Epithelial cell of prostate (primary cell): ENCODE measurements at regions not wholly inside any gene's neighbourhood (a gene's known extent, or its start where the extent isn't known, plus 50 kb on each side); places are given as distances from the start of the nearest gene placed in this dataset.

Experiments used
- DNase-seq: peaks from one replicate; pipeline ENCODE4 v3.0.0-alpha.2; 2011; ENCODE audit warnings: low read depth, low spot score
- H3K27ac ChIP-seq: fragments of 450-650 bp; 2 replicates; pipeline ENCODE4 v1.5.1; 2017; ENCODE audit warnings: mild to moderate bottlenecking

DNA sequence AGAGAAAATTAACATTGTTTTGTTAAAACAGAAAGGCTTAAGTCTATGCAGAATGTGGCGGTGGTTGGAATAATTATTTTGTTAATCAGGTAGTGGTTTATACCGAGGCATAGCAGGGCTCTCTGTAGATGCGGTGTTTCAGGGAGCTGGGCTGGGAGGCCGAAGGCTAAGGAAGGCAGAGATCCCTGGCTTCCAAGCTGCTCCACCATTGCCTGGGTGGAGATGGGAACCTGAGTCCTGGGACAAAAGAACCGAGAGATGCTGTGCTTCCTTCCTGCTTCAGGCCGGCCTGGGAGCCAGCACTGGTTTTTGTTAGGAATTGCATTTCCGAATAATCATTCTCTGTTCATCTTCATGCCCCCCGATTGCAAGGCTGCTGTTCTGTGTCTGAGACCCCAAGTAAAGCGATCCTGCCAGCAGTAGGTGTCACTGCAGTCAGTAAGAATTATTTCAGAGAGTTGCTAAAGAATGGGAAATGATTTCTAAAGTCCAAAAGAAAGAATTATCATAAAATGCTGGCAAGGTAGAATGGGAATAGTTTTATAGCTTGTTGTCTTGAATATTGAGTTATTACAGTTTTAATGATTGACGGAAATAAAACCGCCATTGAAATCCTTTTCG, 824.9 kb downstream of the GALR1 start:
- DNase-seq = no peak
- no peak overlapping the region for H3K27ac ChIP-seq

DNA sequence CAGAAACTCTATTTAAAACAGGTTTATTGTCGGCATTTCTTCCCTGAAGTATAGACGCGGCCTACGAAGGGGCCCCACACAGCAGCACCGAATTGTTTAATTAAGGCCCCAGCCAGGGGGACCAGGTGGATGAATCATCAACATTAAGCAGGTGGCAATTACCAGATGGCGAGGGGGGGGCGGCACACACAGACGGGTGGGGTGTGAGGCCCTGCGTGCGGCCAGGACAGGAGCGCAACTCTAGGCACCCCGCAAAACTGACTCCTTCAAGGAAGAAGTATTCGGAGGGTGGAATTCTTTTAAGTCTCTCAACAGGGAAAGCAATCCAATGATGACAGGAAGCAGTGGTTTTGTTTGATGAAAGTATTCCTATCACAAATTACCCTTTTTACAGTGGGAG, 830.4 kb downstream of the GALR1 start:
- DNase-seq = no peak
- H3K27ac ChIP-seq = no peak overlapping the region

- DNase-seq = no peak
- no peak overlapping the region for H3K27ac ChIP-seq
Measured at GRCh38 chr18:78080761-78081160, 831.1 kb downstream of the GALR1 start.

DNA sequence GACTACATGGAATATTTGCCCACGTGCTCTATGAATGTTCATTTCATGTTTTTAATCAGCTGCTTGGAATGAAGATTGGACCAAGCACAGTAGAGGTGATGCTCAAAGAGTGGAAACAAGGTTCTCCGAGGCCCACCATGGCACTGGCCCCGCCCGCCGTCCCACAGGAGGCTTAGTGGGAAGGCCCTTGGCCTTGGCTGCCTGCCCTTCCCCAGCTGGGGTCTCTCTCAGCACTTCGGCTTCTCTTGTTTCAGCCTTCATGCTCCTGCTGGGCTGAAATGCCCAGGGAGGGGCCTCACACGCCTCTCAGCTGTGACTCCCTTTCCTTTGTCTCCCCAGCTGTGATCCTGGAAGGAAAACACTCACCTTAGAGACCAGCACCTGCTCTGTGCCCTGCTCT, 833.2 kb downstream of the GALR1 start:
- no peak for DNase-seq

GRCh38 chr18:78085241-78086185, 835.9 kb downstream of the GALR1 start:
- DNase-seq = no peak
- no peak overlapping the region for H3K27ac ChIP-seq

More for the DNA sequence above, 833.2 kb downstream of the GALR1 start:
- no peak overlapping the region for H3K27ac ChIP-seq

GRCh38 chr18:78086931-78087330, 837.3 kb downstream of the GALR1 start:
- H3K27ac ChIP-seq = no peak overlapping the region
- DNase-seq = no peak

DNA sequence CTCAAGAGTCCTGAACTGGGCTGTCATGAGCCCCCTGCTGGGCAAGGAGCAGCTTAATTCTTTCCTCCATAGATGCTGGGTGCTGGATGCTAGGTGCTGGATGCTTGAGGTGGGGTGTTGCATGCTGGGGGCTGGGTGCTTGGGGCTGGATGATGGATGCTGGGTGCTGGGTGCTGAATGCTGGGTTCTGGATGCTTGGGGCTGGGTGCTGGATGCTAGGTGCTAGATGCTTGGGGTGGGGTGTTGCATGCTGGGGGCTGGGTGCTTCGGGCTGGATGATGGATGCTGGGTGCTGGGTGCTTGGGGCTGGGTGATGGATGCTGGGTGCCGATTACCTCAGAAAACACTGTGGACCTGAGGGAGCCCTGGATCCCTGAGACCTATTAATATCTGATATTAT, 837.7 kb downstream of the GALR1 start:
- no peak overlapping the region for H3K27ac ChIP-seq
- DNase-seq = no peak

GRCh38 chr18:78090584-78090983, 840.9 kb downstream of the GALR1 start:
- no peak overlapping the region for H3K27ac ChIP-seq
- DNase-seq = no peak

DNA sequence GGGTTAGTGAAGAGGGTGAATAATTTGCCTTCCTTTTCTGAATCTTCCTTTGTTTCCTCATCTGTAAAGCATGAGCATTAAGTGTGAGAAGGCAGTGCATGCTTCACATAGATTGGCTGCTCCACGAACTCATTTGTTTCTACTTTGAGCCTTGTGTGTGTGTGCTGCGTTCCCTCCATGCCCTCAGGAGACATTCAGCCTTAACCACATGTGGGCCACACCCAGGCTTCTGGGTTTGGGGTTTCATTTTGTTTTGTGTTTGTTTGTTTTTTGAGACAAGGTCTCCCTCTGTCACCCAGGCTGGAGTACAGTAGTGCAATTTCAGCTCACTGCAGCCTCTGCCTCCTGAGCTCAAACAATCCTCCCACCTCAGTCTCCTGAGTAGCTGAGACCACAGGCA, 843.3 kb downstream of the GALR1 start:
- H3K27ac ChIP-seq = no peak overlapping the region
- no peak for DNase-seq

DNA sequence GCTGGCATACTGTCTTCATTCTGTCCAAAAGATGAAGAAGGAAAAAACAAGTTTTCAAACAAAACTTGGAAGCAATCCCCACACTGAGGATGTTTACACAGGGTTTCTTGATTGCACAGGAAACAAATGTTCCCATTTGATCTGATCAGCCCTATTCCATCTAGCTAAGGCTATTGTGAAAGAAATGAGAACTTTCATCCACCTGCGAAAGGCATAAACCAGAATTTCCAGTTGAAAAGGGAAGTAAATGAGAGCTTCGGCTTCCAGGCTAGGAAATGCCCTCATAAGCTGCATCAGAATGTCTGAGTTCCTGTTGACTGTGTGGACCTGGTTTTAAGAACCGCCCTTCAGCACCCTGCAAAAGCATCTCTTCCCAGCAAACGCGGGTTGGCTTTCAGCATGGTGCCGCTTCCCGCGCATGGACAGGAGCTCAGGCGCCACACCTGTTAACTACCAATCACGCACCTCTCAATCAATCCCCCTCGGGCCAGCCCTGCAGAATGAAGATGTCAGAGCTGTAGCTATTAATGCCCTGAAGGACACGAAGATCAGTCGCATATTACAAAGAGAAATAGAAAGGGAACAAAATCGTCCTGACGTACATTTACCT, 850.4 kb downstream of the GALR1 start:
- no peak for DNase-seq
- H3K27ac ChIP-seq = no peak overlapping the region

DNA sequence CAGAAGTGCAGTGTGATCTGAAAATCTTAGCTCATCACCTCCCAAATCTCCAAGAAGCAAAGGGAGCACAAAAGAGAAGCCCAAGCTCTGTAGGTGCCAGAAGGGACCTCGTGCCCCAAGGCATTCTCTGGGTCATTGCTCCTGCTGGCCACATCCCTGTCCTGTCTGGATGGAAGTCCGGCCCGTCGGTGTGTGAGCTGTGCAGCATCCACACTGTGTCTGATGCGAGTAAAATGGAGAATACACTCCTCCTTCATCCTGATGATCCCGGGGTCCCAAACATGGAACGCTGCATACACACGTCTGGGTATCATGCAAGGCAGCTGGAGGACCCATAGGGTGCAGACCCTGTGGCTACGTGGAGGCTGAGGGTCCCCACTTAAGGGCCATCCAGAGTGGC, 851.4 kb downstream of the GALR1 start:
- DNase-seq = no peak

GRCh38 chr18:78102135-78102534, 852.5 kb downstream of the GALR1 start:
- no peak for DNase-seq
- H3K27ac ChIP-seq = no peak overlapping the region

More for the DNA sequence above, 851.4 kb downstream of the GALR1 start:
- H3K27ac ChIP-seq = no peak overlapping the region

- no peak for DNase-seq
- no peak overlapping the region for H3K27ac ChIP-seq
Measured at GRCh38 chr18:78105611-78106010, 856.0 kb downstream of the GALR1 start.

GRCh38 chr18:78106946-78107345, 857.3 kb downstream of the GALR1 start:
- no peak for DNase-seq
- no peak overlapping the region for H3K27ac ChIP-seq

DNA sequence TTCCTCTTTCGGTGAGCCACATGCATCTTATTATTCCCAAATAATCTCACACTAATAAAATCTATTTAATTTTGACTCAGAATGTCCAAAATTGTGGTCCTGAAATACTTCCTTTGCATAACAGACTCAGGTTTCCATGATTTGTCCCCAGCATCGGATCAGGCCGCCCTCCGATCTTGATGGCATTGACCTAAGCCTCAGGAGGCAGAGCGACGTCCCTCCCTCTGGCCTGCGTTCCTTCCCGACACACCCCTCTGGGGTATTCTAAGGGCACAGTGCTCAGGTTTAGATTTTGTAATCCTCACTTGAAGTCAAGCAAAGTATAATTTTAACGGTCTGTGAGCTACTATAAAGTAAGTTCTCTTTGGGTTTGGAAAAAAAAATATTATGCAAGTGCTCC, 857.7 kb downstream of the GALR1 start:
- H3K27ac ChIP-seq = no peak overlapping the region
- DNase-seq = no peak

DNA sequence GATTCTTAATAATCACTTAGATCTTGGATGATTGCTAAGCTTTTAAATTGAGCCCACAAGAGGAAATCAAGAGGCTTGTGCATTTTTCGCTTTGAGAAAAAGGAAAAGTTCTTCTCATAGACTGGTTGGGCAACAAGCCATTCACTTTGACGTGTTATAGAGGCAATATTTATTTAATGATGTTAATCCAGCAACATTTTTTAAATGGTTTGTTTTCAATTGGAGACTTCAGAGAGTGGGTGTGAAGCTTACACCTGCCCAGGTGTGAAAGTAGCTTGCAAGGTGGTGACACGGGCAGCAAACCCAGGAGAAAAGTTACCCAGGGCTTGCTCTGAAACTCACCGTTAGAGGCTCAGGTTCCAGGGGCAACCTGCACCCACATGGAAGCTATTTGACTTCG, 858.9 kb downstream of the GALR1 start:
- no peak for DNase-seq
- H3K27ac ChIP-seq = no peak overlapping the region

- H3K27ac ChIP-seq = no peak overlapping the region
- no peak for DNase-seq
Measured at GRCh38 chr18:78113136-78113939, 863.7 kb downstream of the GALR1 start.

DNA sequence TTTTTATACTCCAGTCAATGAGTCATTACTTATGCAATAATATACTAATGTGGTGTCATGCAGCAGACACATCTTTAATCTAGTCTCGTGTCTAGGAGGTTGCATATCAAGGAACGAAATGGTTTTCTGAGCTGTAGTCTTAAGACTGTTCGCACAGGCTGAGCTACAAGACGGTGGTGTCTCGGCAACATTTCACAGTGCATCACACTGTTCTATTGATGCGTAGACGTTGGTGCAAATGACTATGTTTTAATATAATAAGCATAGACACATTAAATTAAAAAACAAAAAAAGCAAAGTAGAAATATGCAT, 864.2 kb downstream of the GALR1 start:
- no peak overlapping the region for H3K27ac ChIP-seq
- DNase-seq = no peak

DNA sequence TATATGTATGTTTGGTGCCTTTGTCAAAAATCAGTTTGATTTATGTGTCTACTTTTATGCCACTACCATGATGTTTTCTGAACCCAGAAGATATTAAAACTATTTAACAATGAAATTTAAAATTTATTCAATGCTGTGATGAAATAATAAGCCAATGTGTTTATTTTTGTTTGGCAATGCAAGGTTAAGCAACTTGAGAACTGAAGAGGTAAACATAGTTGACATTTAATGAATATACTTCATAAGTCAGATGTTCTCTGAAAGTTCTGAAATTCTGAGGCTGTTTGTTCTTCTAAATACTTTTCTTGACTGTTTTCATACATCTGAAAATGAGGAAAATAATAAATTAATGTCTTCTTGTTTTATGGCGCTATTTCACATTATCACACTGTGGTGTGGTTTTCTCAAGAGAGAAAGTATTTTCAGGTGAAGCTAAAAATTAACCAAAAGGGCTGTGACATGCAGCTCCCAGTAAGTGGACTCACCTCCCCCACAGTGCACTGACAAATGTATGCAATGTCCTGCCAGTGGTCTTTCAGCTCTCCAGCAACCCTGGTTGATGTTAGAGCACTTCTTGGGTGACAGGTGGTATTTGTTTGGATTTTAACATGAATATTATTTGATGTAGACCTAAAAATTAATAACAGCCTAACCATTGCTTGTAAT, 863.6 kb upstream of the SALL3 start:
- no peak for DNase-seq
- no peak overlapping the region for H3K27ac ChIP-seq
